ENCODE measurements at regions not wholly inside any gene's neighbourhood (a gene's known extent, or its start where the extent isn't known, plus 50 kb on each side); places are given as distances from the start of the nearest gene placed in this dataset.

DNA sequence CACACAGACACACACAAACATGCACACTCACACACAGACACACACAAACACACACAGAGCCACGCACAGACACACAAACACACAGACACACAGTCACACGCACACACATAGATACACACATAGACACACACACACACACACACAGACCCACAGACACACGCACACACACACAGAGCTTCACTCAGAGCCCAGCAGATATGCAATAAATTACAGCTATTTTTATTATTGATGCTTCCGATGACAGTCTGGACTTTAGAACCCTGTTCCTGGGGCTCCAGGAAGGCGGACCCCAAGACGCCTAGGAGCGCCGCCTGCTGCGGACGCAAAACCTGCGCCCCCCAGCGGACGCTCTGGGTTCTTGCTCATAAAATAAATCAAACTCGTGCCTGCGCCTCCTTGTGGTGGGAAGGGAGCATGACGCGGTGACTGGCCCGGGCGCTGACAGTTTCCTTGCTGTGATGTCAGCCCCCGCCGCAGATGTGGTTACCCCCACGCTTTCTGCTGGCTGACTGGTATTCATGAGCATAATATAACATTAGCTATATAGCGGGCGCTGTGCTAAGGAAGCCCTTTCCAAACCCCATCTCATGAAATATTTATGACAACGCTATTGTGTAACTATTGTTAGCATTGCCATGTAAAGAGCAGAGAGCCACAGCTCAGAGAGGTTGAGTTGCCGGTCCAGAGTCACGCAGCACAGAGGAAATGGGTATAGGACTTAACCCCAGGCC is 64.4 kb upstream of the TM9SF2 start:
- peak; percentile 74 for DNase-seq (ENCODE audit: low read depth)

DNA sequence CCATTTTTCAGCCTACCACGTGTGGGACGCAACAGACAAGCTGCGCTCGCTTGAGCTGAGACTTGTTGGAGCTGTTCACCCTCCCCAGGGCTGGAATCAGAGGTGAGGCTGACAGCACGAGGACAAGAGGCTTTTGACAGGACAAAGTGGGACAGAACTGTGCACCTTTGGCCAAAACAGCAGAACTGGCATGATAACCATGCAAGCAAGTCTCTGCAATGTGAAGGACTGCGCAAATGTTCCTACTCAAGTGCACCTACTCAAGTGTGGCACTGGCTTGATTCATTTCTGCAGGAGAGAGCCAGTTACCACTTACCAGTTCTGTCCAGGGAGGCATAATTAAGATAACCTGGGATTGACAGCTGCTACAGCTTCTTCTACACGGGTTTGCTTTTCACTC is 62.2 kb upstream of the TM9SF2 start:
- no peak for DNase-seq (ENCODE audit: low read depth)

DNA sequence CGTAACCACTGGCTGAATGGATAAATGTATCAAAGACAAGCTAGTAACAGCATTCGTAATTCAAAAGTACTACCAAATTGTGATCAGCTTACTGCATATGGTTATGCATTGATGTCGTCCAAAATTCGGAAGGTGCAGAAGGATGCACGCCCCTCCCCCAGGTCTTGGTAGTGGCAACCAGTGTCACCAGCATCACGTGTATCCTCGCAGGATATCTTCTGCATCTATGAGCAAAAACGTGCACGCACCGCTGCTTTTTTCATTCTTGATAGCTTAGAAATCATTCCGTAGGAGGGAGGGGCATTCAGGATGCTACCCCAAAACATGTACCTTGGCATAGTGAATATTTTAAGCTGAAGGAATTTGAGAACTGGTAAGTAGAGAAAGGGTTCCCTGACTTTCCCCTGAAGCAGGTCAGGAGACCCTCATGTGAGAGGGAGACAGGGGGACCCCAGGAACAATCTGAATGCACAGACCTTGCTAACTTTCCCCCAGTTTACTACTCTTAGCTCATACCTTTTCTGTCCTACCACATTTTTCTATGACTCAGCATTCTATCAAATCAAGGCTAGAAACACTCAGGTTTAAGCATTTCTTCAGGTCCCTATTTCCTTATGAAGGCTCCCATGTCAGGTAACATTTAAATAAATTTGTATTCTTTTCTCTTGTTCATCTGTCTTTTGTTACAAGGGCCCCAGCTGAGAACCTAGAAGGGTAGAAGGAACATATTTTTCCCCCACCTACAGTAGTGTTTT is 61.2 kb upstream of the TM9SF2 start:
- DNase-seq (ENCODE audit: low read depth), result no peak

DNA sequence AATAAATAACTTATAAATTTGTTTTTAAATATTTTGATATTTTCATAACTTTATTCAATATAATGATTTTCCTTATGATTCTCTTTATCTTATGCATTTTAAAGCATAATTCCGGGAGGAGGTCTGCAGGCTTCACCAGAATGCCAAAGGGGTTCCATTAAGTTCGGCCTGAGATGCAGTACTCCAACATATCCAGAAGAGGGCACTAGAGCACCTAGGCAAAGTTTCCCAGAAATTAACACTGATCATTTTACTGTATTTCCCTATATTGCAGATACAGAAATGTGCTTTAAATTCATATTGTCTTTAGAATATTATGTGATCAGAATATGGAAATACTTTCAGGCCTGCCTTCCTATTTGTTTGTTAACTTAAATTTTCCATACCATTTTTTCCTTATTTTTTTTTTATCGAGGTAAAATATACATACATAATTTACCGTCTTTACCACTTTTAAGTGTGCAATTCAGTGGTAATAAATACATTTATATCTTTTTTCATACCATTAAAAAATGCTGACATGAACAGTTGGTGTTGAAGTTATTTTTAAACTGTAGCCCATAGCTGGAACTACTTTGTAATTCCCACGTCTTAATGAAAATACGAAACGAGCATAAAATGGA is 58.9 kb upstream of the TM9SF2 start:
- DNase-seq (ENCODE audit: low read depth), result peak; percentile 43

DNA sequence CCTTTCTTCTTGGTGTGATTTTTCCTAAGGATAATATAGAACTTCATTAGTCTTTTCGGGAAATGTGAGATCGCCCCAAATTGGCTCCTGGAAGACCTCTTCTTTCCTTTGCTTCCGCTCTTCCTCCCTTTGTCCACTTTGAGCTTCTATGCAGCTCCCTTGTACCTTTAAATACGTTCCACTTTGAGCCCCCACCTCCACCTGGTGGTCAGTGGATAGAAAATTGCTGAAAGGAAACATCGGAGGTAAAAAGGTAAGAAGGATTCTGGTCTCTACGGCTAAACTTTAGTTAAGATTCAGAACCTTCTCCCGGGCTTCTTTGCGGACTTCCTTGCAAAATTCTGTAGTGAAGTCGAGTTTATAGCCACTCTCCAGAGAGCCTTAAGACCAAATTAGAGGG is 55.0 kb upstream of the TM9SF2 start:
- no peak for DNase-seq (ENCODE audit: low read depth)

DNA sequence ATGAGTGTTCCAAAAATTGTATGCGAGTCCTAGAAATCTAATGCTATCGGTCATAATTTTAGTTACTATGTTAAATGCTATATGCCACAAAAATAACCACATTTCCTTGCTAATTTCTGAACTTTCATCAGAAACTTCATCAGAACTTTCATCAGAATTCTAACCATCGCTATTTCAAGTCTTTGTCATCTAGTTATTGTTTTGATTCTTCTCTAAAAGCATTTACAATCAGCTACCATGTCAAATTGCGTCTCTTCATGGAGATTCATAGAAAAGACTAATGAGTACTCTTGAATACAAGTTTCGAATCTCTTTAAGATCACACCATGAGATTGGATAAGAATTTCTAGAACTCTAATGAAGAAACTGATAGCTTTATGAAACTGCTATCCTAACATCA is 52.7 kb upstream of the TM9SF2 start:
- DNase-seq (ENCODE audit: low read depth), result no peak

DNA sequence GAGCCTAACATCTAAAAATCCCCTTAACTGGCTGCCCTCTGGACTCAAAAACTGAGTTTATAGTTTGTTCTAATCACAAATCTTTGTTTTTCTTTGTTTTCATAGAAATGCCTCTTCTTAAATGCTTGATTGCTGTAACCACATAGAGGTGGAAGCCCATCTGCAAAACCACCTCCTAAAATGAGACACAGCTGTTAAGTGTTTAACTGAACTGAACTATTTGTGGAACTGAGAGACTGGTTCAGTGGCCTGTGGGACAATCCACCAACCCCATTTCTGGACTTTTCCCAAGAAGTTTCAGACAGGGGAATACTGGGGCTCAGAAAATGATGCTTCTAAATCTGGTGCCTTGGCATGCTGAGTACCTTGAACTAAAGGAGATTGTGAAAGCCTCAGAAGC is 50.9 kb upstream of the TM9SF2 start:
- no peak for DNase-seq (ENCODE audit: low read depth)

Measured in RPMI7951 (cell line).